ENCODE measurements at regions not wholly inside any gene's neighbourhood (a gene's known extent, or its start where the extent isn't known, plus 50 kb on each side); places are given as distances from the start of the nearest gene placed in this dataset.

DNA sequence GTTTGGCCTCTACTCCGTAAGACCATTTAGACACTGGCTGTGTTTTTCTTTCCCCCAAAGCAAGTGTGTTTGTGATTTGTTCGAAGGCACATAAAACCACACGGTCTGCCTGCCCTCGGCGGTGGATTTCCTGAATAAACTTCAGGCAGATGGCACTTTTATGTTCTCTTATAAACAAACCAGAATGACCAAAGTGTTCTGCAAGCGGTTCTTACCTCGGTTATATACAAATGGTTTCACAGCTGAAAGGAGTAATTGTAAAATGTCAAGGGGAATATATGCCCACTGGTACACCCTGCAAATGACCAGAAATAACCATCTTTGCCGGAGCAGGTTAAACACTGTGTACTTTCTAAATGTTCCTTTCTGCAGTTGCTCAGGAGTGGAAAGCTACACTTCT is 1475.8 kb upstream of the TMEM132C start:
- Mint-ChIP-seq H3K4me1 (no peaks in the 10 kb centered on the region), H3K27ac (no peak overlapping the region), H3K9me3 (peaks cover 80% of the 10 kb centered on the region), H3K27me3 (ENCODE audit: low read depth) (peaks cover 13% of the 10 kb centered on the region), H3K4me3 (no peak overlapping the region), H3K36me3 (peaks cover 69% of the 10 kb centered on the region)
- TF ChIP-seq IRF2 (CRISPR knock-in tag; IDR thresholded peaks at IDR 0.05; ENCODE audit: borderline replicate concordance, low read depth) = no peak
- TF ChIP-seq JUN (CRISPR knock-in tag; IDR thresholded peaks at IDR 0.05) = no peak
- TF ChIP-seq, protein P1, sequence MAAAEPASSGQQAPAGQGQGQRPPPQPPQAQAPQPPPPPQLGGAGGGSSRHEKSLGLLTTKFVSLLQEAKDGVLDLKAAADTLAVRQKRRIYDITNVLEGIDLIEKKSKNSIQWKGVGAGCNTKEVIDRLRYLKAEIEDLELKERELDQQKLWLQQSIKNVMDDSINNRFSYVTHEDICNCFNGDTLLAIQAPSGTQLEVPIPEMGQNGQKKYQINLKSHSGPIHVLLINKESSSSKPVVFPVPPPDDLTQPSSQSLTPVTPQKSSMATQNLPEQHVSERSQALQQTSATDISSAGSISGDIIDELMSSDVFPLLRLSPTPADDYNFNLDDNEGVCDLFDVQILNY (CRISPR knock-in tag; IDR thresholded peaks at IDR 0.05) = no peak
- TF ChIP-seq, protein P2, sequence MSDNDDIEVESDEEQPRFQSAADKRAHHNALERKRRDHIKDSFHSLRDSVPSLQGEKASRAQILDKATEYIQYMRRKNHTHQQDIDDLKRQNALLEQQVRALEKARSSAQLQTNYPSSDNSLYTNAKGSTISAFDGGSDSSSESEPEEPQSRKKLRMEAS (CRISPR knock-in tag; IDR thresholded peaks at IDR 0.05) = no peak
- TF ChIP-seq, protein P3, sequence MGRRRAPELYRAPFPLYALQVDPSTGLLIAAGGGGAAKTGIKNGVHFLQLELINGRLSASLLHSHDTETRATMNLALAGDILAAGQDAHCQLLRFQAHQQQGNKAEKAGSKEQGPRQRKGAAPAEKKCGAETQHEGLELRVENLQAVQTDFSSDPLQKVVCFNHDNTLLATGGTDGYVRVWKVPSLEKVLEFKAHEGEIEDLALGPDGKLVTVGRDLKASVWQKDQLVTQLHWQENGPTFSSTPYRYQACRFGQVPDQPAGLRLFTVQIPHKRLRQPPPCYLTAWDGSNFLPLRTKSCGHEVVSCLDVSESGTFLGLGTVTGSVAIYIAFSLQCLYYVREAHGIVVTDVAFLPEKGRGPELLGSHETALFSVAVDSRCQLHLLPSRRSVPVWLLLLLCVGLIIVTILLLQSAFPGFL (CRISPR knock-in tag; IDR thresholded peaks at IDR 0.05; ENCODE audit: borderline replicate concordance) = no peak
- TF ChIP-seq GRHL2 (CRISPR knock-in tag; IDR thresholded peaks at IDR 0.05; ENCODE audit: insufficient replicate concordance, severe bottlenecking) = no peak
- TF ChIP-seq ZNF121 (CRISPR knock-in tag; IDR thresholded peaks at IDR 0.05) = no peak
- TF ChIP-seq SP1 (CRISPR knock-in tag; conservative IDR thresholded peaks at IDR 0.05) = no peak
- no peak for TF ChIP-seq FOXJ3 (CRISPR knock-in tag; IDR thresholded peaks at IDR 0.05; ENCODE audit: borderline replicate concordance)
- TF ChIP-seq, protein P4, sequence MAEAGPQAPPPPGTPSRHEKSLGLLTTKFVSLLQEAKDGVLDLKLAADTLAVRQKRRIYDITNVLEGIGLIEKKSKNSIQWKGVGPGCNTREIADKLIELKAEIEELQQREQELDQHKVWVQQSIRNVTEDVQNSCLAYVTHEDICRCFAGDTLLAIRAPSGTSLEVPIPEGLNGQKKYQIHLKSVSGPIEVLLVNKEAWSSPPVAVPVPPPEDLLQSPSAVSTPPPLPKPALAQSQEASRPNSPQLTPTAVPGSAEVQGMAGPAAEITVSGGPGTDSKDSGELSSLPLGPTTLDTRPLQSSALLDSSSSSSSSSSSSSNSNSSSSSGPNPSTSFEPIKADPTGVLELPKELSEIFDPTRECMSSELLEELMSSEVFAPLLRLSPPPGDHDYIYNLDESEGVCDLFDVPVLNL (CRISPR knock-in tag; IDR thresholded peaks at IDR 0.05; ENCODE audit: borderline replicate concordance, low read depth) = no peak
- TF ChIP-seq, protein P5, sequence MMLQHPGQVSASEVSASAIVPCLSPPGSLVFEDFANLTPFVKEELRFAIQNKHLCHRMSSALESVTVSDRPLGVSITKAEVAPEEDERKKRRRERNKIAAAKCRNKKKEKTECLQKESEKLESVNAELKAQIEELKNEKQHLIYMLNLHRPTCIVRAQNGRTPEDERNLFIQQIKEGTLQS (CRISPR knock-in tag; conservative IDR thresholded peaks at IDR 0.05) = no peak
- TF ChIP-seq SOX15 (CRISPR knock-in tag; IDR thresholded peaks at IDR 0.05) = no peak
- no peak for TF ChIP-seq CBFB (CRISPR knock-in tag; IDR thresholded peaks at IDR 0.05; ENCODE audit: low read depth)
- TF ChIP-seq TEAD1 (CRISPR knock-in tag; IDR thresholded peaks at IDR 0.05) = no peak
- CTCF ChIA-PET = no interaction called here
- ATAC-seq (no peak), DNase-seq (ENCODE audit: low spot score) (no peak)
- POLR2A ChIA-PET = no interaction called here

DNA sequence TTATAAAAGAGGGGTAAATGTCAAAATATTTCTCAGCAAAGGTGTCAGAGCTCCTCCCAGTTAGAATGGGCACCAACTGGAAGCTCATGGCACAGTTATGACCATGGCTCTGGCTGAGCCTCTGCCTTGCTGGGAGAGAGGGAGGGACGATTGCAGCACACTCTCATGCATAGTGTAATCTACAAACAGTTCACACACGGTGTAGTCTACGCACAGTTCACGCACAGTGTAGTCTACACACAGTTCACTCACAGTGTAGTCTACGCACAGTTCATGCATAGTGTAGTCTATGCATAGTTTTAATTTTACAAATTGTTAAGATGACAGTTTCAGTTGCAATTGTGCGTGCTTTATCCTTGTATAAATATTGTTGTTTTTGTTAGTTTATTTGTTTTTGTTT is 1474.6 kb upstream of the TMEM132C start:
- Mint-ChIP-seq H3K4me3 (no peak overlapping the region), H3K27ac (no peak overlapping the region), H3K4me1 (no peaks in the 10 kb centered on the region), H3K9me3 (peaks cover 77% of the 10 kb centered on the region), H3K36me3 (peaks cover 67% of the 10 kb centered on the region), H3K27me3 (ENCODE audit: low read depth) (peaks cover 13% of the 10 kb centered on the region)
- ATAC-seq = no peak
- no peak for DNase-seq (ENCODE audit: low spot score)
- TF ChIP-seq HMGA2 (CRISPR knock-in tag; IDR thresholded peaks at IDR 0.05) (no peak), GRHL2 (CRISPR knock-in tag; IDR thresholded peaks at IDR 0.05; ENCODE audit: insufficient replicate concordance, severe bottlenecking) (no peak), ZNF219 (CRISPR knock-in tag; IDR thresholded peaks at IDR 0.05; ENCODE audit: borderline replicate concordance) (no peak), NR1H2 (CRISPR knock-in tag; IDR thresholded peaks at IDR 0.05) (no peak)
- TF ChIP-seq, protein P2 (CRISPR knock-in tag; IDR thresholded peaks at IDR 0.05) = no peak
- TF ChIP-seq, protein P6, sequence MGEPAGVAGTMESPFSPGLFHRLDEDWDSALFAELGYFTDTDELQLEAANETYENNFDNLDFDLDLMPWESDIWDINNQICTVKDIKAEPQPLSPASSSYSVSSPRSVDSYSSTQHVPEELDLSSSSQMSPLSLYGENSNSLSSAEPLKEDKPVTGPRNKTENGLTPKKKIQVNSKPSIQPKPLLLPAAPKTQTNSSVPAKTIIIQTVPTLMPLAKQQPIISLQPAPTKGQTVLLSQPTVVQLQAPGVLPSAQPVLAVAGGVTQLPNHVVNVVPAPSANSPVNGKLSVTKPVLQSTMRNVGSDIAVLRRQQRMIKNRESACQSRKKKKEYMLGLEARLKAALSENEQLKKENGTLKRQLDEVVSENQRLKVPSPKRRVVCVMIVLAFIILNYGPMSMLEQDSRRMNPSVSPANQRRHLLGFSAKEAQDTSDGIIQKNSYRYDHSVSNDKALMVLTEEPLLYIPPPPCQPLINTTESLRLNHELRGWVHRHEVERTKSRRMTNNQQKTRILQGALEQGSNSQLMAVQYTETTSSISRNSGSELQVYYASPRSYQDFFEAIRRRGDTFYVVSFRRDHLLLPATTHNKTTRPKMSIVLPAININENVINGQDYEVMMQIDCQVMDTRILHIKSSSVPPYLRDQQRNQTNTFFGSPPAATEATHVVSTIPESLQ (CRISPR knock-in tag; IDR thresholded peaks at IDR 0.05) = no peak
- TF ChIP-seq, protein P7, sequence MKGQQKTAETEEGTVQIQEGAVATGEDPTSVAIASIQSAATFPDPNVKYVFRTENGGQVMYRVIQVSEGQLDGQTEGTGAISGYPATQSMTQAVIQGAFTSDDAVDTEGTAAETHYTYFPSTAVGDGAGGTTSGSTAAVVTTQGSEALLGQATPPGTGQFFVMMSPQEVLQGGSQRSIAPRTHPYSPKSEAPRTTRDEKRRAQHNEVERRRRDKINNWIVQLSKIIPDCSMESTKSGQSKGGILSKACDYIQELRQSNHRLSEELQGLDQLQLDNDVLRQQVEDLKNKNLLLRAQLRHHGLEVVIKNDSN (CRISPR knock-in tag; IDR thresholded peaks at IDR 0.05) = no peak
- TF ChIP-seq, protein P8, sequence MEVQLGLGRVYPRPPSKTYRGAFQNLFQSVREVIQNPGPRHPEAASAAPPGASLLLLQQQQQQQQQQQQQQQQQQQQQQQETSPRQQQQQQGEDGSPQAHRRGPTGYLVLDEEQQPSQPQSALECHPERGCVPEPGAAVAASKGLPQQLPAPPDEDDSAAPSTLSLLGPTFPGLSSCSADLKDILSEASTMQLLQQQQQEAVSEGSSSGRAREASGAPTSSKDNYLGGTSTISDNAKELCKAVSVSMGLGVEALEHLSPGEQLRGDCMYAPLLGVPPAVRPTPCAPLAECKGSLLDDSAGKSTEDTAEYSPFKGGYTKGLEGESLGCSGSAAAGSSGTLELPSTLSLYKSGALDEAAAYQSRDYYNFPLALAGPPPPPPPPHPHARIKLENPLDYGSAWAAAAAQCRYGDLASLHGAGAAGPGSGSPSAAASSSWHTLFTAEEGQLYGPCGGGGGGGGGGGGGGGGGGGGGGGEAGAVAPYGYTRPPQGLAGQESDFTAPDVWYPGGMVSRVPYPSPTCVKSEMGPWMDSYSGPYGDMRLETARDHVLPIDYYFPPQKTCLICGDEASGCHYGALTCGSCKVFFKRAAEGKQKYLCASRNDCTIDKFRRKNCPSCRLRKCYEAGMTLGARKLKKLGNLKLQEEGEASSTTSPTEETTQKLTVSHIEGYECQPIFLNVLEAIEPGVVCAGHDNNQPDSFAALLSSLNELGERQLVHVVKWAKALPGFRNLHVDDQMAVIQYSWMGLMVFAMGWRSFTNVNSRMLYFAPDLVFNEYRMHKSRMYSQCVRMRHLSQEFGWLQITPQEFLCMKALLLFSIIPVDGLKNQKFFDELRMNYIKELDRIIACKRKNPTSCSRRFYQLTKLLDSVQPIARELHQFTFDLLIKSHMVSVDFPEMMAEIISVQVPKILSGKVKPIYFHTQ (CRISPR knock-in tag; IDR thresholded peaks at IDR 0.05) = no peak
- ChIA-PET CTCF (no interaction called here), POLR2A (no interaction called here)
